HG03064 (cell line): ENCODE measurements at regions not wholly inside any gene's neighbourhood (a gene's known extent, or its start where the extent isn't known, plus 50 kb on each side); places are given as distances from the start of the nearest gene placed in this dataset.
"Not testable (repeated sequence)": the region's sequence is repeated elsewhere in the genome, so short reads cannot be mapped to it uniquely, and the experiment has no call there.

Experiments used
- ATAC-seq: cut with Tn5 transposase; IDR thresholded peaks from one replicate; pipeline ENCODE4 v1.9.1; 2021; ENCODE audit warnings: low read depth; ENCODE audit not compliant: unreplicated experiment

- ATAC-seq = no peak
These were observed 752.5 kb upstream of the SLITRK5 start for GRCh38 chr13:86918682-86919081.

GRCh38 chr13:86920961-86921360 lies 750.2 kb upstream of the SLITRK5 start:
- no peak for ATAC-seq

GRCh38 chr13:86922936-86923335 lies 748.2 kb upstream of the SLITRK5 start:
- no peak for ATAC-seq

- not testable (repeated sequence) for ATAC-seq
These were observed 744.3 kb upstream of the SLITRK5 start for GRCh38 chr13:86926916-86927315.

GRCh38 chr13:86932776-86933334 lies 738.3 kb upstream of the SLITRK5 start:
- ATAC-seq = no peak

- no peak for ATAC-seq
These were observed 737.5 kb upstream of the SLITRK5 start for GRCh38 chr13:86933676-86934075.

- ATAC-seq = no peak
These were observed 733.9 kb upstream of the SLITRK5 start for GRCh38 chr13:86937316-86937715.

- ATAC-seq = no peak
These were observed 725.6 kb upstream of the SLITRK5 start for GRCh38 chr13:86945584-86945983.

GRCh38 chr13:86946734-86947133 lies 724.4 kb upstream of the SLITRK5 start:
- ATAC-seq = no peak

GRCh38 chr13:86954341-86954740 lies 716.8 kb upstream of the SLITRK5 start:
- no peak for ATAC-seq

GRCh38 chr13:86960876-86961275 lies 710.3 kb upstream of the SLITRK5 start:
- no peak for ATAC-seq

GRCh38 chr13:86974251-86974994 lies 696.7 kb upstream of the SLITRK5 start:
- ATAC-seq = no peak

GRCh38 chr13:86974995-86975328 lies 696.2 kb upstream of the SLITRK5 start:
- no peak for ATAC-seq

GRCh38 chr13:86976521-86977324 lies 694.4 kb upstream of the SLITRK5 start:
- no peak for ATAC-seq

- ATAC-seq = no peak
These were observed 684.7 kb upstream of the SLITRK5 start for GRCh38 chr13:86986448-86986847.

GRCh38 chr13:86992251-86992650 lies 678.9 kb upstream of the SLITRK5 start:
- no peak for ATAC-seq

GRCh38 chr13:87003265-87003664 lies 667.9 kb upstream of the SLITRK5 start:
- ATAC-seq = no peak

- ATAC-seq = no peak
These were observed 665.7 kb upstream of the SLITRK5 start for GRCh38 chr13:87005511-87005910.

GRCh38 chr13:87035526-87035925 lies 635.6 kb upstream of the SLITRK5 start:
- no peak for ATAC-seq

GRCh38 chr13:87042946-87043345 lies 628.2 kb upstream of the SLITRK5 start:
- ATAC-seq = no peak

- no peak for ATAC-seq
These were observed 618.4 kb upstream of the SLITRK5 start for GRCh38 chr13:87052731-87053130.
